ENCODE measurements at regions not wholly inside any gene's neighbourhood (a gene's known extent, or its start where the extent isn't known, plus 50 kb on each side); places are given as distances from the start of the nearest gene placed in this dataset.
"Not testable (repeated sequence)": the region's sequence is repeated elsewhere in the genome, so short reads cannot be mapped to it uniquely, and the experiment has no call there.

DNA sequence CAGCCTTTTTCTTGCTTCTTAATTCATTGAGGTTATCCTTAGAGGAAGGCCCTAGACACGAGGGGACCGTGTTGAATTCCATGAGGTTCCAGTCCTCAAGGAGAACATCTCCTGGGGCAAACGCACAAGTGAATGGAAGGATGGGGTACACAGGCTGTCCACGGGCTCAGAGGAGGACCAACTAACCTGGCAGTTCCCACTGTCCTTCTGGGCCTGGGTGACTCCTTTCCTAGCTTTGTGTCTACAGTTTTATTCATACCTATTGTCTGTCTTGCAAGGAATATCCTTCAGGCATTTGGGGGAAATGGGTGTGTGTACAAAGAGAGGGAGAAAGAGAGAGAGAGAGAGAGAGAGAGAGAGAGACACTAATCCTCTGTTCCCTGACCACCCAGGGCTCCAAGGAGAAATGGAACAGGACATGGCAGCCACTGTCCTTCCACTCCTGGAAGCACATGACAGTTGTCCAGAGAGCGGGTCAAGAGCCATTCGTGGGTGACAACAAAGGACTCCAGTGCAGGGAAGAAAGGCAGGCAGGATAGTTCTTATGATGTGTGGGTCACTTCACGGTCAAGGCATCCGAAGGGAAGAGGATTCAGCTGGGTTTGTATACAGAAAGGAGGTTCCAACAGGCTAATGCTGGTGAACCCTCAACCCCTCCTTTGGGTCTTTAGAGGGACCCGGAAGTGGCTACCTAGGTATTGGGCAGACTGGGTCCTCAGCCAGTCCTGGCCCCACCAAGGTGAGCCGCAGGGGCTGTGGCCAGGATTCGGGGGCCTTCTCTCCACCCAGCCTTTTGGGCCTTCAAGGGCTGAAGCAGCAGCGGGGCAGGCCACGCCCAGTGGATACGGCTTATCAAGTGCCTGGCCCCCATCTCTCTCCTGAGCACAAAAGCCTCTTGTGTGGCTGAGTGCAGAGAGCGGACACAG, 150.6 kb downstream of the MYCN start:
- no peak for DNase-seq

DNA sequence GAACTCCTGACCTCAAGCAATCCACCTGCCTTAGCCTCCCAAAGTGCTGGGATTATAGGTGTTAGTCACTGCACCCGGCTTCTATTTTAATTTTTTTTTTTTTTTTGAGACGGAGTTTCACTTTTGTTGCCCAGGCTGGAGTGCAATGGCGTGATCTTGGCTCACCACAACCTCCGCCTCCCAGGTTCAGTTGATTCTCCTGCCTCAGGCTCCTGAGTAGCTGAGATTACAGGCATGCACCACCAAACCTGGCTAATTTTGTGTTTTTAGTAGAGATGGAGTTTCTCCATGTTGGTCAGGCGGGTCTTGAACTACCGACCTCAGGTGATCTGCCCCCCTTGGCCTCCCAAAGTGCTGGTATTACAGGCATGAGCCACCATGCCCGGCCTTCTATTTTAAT, 149.1 kb downstream of the MYCN start:
- DNase-seq: not testable (repeated sequence)

DNA sequence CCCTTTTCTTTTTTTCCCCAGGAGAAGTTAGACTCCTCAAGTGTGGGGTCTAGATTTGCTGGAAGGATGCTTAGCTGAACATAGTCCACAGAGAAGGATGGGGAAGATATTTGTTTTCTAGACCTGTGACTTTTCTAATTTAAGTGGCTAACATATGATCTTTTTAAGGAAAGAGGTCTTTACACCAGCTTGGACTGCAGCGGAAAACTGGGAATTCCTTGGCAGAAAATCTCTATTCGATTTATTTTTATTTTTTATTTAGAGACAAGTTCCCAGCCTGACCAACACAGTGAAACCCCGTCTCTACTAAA, 148.4 kb downstream of the MYCN start:
- no peak for DNase-seq

DNA sequence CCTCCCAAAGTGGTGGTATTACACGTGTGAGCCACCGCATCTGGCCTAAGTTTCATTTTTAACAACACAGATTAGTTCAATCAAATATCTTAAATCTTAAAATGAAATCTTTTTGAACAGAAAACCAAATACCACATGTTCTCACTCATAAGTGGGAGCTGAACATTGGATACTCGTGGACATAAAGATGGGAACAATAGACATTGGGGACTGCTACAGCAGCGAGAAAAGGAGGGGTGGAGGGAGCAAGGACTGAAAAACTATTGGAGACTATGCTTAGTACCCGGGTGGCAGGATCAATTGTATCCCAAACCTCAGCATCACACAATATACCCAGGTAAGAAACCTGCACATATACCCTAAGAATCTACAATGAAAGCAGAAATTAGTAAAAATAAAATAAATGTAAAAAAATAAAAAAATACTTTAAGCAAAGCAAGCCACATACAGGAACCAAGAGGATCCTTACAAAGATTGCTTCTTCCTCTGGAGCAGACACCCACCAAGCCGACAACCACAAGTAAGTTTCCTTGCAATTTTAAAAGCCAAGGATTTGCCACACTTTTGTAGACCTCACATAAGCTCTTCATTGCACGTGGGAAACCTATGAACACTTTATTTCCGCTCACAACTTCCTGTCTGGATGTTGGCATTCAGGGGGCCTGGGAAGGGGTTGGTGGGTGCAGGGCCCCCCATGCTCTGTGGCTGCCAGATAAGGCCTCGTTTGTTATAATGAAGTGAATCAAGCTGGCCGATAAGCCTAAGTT, 147.9 kb downstream of the MYCN start:
- DNase-seq: no peak

DNA sequence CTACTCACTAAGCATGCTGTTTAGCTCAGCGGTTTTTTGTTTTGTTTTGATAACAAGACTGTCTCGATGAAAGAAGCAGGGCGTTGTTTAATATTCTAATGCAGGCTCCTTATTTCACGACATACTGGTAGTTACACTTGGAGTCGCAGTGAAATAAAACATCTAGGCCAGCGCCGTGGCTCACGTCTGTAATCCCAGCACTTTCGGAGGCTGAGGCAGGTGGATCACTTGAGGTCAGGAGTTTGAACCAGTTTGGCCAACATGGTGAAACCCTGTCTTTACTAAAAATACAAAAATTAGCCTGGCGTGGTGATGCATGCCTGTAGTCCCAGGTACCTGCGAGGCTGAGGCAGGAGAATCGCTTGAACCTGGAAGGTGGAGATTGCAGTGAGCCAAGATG, 145.8 kb downstream of the MYCN start:
- DNase-seq: not testable (repeated sequence)

DNA sequence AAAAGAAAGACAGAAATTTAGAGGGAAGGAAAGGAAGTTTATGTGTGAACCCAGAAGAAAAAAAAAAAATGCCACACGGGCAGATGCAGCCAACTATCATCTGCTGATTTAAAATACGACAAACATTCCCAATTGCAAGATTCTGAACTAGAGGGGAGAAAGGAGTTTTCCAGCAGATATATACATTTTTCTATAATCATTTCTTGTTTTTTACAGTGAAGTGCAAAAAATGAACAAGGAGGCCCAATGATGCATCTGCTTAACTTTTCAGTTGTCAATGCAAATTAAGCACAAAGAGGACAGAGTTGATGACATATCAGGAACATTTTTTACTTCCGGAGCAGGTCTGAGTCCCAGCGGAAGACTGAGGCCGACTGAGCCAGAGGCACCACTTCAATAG, 144.7 kb downstream of the MYCN start:
- DNase-seq: no peak

DNA sequence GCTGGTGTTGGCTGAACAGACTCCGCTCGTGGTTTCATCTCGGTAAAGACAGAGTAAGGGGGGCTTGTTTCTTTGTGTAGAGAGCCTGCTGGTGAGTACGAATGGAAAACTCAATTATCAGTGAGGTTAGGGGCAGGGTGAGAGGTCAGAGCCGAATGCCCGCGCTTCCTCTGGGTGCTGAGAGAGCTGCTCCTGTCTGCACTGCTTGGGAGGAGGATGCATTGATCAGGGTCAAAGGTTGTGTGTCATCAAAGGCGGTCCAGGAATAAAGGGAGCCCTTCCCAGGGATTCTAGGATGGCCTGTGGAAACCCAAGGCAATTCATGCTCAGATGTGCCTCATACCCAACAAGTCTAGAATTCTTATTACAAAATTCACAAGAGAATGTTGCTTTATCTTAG, 143.9 kb downstream of the MYCN start:
- DNase-seq: no peak

DNA sequence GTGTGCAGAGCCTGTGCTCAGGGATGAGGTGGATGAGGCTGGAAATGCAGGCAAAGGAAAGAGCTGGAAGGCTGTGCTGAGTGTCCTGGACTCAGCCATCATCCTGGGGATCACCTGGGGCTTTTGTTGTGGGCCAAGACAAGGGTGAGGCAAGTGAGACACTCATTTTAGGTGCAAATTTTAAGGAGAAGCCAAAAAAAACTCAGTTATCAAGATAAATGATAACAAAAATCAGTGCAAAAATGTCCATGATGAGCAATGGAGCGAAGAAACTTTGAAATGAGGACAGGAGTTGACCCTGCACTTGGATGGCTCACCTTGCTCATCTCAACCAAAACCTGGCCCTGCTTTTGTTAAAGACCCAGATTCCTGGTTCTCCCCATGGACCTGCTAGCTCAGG, 141.9 kb downstream of the MYCN start:
- DNase-seq: no peak

DNA sequence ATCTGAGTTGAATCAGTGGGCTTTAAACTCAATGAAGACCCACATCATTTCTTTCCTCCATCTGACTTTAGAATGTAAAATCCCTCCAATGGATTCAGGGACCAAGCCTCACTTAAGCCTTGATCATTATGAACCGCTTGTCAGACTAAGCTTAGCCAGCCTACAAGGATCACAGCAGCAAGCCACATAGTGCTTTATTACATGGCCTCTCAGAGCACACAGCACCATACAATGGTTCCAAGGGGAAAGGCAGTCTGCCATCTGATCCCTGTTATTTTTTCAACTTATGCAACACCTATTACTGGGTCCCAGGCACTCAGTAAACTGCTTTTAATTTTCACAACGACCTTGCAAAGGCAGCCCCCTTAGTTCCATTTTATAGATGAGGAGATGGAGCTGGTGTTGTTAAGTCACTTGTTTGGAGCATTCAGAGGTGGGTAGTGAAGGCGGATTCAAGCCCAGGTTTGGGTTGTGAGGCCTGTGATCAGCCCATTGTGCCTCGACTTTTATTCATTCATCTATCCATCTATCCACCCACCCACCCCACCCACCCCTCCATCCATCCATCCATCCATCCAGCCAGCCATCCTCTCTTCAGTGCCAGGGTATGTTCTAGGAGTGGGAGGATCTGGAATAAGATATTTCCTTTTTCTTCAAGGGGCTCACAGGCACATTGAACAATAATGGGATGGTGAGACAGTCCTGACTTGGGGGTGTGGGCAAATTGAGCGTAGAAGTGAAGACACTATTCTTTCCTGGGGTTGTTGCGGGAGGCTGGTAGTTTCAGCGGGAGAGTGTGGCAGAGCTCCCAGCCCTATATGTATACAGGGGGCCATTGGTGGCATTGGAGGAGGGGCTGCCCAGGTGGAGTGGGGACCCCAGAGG, 141.2 kb downstream of the MYCN start:
- DNase-seq: no peak

DNA sequence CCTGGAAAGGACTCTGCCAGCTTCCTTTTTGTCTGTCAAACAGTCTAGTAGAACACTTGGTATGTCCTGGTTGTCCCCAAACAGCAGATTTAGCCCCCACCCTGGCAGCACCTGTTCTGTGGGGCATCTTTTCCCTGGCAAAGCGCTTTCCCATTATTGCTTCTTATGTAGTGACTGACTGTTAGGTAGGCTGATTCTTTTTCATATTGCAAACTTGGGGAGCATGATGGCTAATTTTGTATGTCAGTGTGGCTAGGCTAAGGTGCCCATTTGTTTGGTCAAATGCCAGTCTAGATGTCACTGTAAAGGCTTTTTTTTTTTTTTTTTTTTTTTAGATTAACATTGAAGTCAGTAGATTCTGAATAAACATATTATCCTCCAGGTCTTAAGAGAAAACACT, 140.2 kb downstream of the MYCN start:
- DNase-seq: no peak

DNA sequence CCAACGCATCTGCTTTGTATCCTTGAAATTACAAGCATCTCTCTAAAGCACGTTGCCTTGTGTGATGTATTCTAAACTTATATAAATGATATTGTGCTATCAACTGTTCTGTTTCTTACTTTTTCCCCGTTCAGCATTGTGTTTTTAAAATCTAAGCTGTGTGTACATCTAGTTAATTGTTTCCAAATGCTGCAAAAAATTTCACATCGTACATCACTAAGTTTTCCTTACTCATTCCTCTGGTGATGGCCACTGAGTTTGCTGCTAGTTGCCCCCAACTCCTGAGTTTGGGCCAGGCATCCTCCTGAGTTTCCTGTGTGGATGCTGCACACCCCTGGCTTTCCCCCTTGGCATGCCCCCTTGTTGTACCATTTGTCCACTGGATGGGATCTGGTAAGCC, 139.7 kb downstream of the MYCN start:
- no peak for DNase-seq

DNA sequence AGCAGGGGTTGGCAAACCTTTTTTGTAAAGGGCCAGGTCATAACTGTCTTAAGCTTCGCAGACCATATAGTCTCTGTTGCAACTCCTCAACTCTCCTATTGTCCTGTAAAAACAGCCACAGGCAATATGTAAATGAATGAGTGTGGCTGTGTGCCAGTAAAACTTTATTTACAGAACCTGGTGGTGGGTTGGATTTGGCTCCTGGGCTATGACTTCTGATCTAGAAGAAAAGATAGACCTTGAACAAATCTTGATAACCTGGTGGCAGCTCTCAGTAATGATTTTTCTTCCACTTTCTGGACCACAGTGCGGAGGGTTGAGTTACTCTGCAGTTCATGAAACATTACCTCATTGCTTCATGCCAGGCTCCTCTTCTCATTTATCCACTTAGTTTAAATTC, 139.3 kb downstream of the MYCN start:
- no peak for DNase-seq

DNA sequence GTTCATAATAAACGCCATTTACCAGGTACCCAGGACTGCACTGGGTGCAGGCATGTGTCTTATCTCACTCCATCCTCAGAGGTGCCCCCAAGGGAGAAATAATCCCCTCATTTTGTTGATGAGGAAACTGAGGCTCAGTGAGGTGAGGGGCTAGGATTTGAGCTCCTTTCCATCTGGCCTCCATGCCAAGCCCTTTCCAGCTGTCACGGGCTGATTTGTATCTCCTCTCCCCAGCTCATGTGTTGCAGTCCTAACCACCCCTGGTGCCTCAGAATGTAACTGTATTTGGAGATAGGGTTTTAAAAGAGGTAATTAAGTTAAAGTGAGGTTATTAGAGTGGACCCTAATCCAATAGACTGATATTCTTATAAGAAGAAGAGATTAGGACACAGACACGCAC, 137.3 kb downstream of the MYCN start:
- no peak for DNase-seq

DNA sequence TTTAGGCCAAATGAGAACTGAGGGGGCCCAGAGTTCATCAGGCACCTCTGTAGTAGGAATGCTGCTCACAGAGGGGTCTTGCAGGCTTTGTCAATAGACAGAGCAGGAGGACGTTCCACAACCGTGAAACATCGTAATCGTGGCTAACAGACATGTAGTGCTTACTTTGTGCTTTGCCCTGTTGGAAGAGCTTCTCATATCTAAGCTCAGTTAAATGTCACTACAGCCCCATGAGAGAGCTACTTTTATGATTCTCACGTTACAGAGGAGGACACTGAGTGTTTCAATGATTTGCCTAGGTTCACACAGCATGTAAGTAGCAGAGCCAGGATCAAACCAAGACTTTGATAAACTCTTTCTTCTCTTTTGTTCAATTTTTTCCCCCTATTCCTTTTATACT, 136.6 kb downstream of the MYCN start:
- no peak for DNase-seq

DNA sequence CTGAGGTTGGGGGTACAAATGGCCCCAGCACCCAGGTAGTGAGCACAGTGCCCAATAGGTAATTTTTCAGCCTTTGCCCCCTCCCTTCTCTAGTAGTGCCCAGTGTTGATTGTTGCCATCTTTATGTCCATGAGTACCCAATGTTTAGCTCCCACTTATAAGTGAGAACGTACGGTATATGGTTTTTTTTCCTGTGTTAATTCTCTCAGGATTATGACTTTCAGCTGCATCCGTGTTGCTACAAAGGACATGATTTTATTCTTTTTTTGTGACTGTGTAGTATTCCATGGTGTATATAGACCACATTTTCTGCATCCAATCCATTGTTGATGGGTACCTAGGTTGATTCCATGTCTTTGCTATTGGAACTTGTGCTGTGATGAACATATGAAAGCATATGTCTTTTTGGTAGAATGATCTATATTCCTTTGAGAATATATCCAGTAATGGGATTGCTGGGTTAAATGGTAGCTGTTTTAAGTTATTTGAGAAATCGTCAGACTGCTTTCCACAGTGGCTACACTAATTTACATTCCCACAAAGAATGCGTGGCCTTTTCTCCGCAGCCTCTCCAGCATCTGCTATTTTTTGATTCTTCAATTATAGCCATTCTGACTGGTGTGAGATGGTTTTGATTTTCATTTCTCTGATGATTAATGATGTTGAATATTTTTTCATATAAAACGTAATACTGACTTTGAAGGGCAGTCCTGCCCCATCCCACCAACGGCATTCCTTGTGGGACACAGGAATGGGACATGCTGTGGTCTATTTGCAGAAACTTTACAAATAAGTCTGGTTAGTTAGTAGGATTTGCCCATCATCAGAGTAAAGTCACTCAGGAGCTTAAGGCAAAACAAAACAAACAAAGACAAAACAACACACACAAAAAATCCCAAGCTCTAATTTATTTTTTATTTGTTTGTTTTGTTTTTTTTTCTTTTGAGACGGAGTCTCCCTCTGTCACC, 135.0 kb downstream of the MYCN start:
- DNase-seq: no peak

DNA sequence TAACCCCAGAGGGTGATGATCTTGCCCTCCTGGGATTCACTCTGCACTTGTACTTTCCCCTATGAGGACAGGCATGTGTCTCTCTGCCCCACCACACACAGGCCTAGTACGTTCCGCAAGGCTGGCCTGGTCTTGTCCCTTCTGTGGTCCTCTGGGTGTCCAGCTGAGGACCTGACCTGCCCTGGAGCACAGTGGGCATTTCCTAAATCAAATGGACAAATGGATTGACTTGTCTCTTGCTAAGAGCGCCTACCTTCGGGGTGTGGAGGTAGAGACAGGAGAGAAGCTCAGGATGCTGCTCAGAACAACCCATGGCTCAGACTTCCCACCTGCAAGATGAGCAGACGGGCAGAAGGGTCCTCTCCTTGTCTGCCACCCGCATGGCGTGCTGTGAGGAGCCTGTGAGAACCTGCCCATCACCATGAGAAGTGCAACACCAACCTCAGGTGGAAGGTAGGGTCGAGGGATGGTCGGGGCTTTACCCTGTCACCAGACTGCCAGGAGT, 133.6 kb downstream of the MYCN start:
- DNase-seq: no peak

DNA sequence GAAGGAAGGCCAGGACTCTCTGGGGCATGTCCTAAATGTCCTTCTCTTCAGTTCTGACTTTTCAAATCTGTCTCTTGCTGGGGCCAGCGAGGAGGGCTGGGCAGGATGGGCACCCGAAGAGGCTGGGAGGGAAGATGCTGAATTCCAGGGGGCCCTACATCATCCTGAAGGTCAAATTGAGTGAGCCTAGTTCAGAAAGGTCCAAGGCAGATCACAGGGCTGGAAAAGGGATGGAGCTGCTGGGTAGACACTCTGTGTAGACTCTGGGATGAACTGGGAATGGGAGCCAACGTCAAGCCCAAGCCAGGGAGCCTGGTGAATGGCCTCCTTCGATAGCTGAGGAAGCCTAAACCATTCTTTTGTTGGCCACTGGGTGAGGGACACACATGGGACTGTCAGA, 133.1 kb downstream of the MYCN start:
- no peak for DNase-seq

DNA sequence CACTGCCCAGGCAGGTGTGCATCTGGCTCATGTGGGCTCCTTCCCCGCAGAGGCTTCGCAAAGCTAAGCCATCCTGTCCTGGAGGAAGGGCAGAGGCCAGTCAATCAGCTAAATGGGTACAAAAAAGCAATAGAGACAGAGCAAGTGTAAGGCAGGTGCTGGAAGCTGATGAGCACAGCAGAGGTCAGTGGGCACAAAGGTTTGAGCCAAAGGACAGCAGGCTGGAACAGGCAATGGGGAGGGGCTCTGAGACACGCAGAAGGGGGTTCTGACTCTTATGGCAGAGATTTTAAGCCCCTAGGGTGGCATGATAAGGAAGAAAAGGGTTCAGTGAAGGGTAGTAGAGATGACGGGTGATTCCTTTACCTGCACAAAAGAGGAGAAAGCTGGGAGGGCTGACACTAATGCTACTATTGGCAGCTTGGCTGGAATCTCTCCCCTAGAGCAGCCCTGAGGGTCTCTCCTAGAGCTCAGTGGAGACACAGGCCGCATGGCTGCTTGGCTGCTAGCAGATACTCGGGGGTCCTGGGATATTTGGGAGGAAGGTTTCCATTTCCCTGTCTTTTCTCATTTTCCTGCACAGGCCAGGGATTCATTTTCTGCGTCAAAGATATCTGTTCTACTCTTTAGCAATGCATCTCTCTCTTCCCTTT, 132.4 kb downstream of the MYCN start:
- DNase-seq: no peak

DNA sequence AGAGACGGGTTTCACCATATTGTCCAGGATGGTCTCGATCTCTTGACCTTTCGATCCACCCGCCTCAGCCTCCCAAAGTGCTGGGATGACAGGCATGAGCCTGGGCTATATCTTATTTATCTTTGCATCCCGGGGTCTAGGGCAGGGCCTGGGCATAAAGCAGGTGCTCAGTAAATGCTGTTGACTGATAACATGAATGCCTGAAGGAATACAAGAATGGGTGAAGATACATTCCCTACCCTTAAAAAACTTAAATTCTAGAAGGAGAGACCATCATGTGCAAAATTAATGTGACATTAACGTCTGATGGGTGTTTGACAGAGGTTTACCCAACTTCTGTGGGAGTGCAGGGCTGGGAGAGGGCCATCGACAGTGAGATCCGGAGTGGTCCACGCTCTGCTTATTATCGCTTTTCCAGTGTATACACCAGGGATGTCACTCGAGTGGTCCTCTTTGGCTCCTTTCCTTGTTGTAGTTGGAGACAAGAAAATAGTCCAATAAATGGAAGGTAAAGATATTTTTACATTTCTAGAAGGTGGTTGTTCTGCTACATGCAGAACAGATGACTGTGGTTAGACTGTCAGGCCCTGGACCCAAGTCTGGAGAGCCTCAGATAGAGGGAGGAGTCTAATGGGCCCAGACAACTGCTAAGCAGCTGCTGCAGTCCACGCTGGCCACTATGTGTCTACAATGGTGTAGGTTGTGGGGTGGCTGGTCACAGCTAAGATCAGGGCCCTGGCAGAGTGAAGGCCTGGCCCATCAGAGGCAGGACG, 131.7 kb downstream of the MYCN start:
- DNase-seq: no peak

DNA sequence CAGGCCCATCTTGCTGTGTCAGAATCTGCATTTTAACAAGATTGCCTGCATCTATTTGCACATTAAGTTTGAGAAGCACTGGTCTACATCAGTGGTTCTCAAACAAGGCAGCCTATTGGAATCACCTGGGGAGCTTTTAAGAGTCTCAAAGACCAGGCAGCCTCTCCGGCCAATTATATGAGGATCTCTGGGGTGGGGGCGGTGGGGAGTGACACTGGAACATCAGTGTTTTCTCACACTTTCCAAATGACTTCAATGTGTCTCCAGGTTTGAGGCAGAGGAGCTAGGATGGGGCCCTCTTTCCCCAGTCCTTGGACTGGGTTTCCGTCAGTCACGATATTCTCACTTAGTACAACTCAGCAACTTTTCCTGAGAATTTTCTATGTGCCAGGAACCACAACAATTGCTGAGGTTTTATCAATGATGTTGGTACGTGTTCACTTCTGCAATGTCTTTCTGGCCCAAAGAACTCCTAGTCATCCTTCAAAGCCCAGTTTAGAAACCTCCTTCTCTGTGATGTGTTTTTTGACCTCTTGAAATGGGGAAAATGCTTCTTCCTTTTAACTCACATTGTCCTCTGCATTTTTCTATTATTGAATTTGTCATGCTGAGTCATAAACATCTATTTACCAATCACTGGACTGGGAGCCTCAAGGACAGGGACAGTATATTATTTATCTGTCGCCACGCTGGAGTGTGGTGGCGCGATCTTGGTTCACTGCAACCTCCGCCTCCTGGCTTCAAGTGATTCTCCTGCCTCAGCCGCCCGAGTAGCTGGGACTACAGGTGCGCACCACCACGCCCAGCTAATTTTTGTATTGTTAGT, 130.9 kb downstream of the MYCN start:
- no peak for DNase-seq

Measured in activated CD4-positive, alpha-beta T cell treated with anti-CD3 and anti-CD28 coated beads, Interleukin-2, amount 50 U/mL, for 48 hours (primary cell).